AG09319 (cell line): ENCODE measurements at regions not wholly inside any gene's neighbourhood (a gene's known extent, or its start where the extent isn't known, plus 50 kb on each side); places are given as distances from the start of the nearest gene placed in this dataset.
"Not testable (repeated sequence)": the region's sequence is repeated elsewhere in the genome, so short reads cannot be mapped to it uniquely, and the experiment has no call there.

Experiments
- DNase-seq: peaks from one replicate; pipeline ENCODE4 v3.0.0-alpha.2; 2010; ENCODE audit warnings: low read depth; ENCODE audit errors: extremely low read depth
- CTCF ChIP-seq: IDR thresholded peaks from 2 replicates; pipeline ENCODE4 v1.5.1; 2011; ENCODE audit warnings: low read depth, mild to moderate bottlenecking, inconsistent platforms, low read length, moderate library complexity

DNA sequence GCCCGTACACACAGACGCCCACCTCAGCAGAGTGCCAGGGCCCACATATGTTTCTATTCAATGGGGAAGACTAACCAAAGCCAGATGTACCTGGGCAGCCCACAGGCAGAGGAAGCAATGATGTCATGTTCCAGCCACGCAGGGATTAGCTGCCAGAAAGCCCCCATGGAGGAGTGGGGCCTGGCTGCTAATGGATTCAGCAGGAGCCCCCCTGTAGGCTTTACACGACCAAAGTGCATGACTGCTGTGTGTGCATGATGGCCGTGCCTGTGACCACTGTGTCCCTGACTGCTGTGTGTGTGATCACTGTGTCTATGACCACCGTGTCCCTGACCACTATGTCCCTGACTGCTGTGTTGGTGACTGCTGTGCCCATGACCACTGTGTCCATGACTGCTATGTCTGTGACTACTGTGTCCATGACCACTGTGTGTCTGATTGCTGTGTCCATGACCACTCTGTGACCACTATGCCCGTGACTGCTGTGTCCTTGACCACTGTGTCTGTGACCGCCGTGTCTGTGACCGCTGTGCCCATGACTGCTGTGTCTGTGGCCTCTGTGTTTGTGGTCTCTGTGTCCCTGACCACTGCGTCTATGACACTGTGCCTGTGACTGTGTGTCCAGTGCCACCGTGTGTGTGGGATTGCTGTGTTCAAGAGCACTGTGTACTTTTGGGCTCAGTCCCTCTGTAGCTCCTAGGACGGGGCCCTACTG lies 409.3 kb downstream of the RPS24 start:
- no peak for TF ChIP-seq CTCF
- DNase-seq, result no peak

DNA sequence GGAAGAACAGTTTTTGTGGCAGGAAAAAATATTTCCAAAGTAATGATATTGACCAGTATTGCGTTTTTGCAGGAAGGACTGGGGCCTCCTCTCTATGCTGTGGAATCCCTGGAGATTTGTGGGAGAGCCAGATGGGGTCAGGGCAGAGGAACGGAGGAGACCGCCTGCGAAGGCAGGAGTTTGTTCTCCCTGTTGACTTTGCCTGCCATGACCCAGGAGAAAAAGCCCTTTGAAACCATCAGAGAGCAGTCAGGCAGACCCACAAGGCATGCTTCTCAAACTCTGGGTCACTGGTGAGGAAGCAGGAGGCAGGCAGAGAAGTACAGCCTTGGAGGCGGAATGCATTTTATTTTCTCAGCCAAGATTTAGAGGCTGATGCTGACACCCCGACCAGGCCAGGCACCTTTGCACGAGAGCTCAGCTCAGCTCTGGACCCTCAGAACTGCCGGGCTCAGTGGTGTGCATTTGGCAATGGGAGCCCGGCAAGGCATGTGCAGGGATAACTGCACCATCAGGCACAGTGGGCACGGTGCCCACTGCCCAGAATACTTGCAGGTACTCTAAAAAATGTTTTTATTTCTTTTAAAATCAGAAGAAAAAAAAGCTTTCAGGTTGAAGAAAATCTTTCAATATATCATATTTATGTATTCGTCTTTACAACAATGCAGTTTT lies 410.4 kb downstream of the RPS24 start:
- no peak for DNase-seq

GRCh38 chr10:78444741-78445140 lies 411.1 kb downstream of the RPS24 start:
- DNase-seq, result not testable (repeated sequence)

More for the DNA sequence above, 410.4 kb downstream of the RPS24 start:
- no peak for TF ChIP-seq CTCF

DNA sequence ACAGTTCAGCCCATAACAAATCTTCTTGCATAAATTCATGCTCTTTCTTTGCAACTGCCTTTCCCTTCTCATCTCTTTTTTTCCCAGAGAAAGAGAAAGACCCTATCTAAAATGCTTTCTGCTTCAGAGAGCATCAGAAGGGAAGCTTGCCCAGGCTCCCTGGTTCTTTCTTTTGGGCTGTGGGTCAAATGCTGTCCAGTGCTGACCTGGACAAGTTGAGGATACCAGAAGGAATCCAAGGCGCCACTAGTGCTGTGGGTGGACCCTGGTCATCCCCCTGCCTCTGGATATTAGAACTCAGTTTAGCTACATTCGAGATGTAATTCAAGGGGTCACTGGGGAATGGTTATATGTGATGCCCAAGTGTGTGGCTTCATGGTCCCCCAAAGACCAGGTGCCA lies 411.6 kb downstream of the RPS24 start:
- no peak for DNase-seq

GRCh38 chr10:78448470-78448869 lies 414.8 kb downstream of the RPS24 start:
- no peak for DNase-seq
- TF ChIP-seq CTCF, result no peak

More for the DNA sequence above, 411.6 kb downstream of the RPS24 start:
- TF ChIP-seq CTCF, result no peak

- no peak for TF ChIP-seq CTCF
Measured at GRCh38 chr10:78448994-78449418, 415.3 kb downstream of the RPS24 start.

DNA sequence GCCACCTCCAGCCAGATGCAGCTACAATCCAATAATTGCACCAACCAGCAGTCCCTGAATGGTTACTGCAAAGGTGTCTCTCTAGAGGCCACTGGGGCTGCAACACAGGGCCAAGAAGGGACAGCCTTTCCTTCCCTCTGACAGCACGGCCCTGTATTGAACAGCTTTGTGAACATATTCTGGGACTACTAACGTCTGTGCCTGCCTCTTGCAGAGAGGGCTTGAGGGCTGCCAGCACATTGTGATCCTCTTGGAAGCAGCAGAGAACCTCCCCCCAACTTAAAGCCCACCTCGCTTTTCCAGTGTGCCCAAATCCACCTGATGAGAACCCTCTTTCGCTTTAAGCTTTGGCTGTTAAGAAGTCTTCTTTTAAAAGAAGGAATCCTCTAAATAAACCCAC lies 415.9 kb downstream of the RPS24 start:
- no peak for DNase-seq
- no peak for TF ChIP-seq CTCF

More at GRCh38 chr10:78448994-78449418, 415.3 kb downstream of the RPS24 start:
- no peak for DNase-seq

DNA sequence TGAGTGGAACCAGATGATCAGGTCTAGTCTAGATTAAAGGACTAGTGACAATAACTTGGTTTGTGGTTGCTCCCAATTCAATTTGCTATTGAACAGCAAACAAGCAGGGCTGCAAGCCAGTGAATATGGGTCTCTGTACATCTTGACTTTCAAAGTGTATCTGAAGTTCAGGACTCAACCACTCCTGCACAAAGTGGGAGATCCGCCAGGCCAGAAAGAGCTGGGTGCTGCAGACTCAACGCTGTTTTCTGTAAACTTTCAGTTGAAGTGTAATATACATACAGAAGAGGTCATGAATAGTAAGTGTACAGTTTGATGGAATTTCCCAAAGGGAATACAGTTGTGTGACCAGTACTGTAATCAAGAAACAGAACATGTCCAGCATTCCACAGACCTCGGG lies 416.6 kb downstream of the RPS24 start:
- TF ChIP-seq CTCF, result no peak
- no peak for DNase-seq
